HUES64 (cell line): ENCODE measurements at regions not wholly inside any gene's neighbourhood (a gene's known extent, or its start where the extent isn't known, plus 50 kb on each side); places are given as distances from the start of the nearest gene placed in this dataset.

Experiments used
- H3K27ac ChIP-seq: 2 replicates; pipeline ENCODE4 v1.7.0; 2013; ENCODE audit warnings: low read depth, low read length, inconsistent platforms
- H3K27me3 ChIP-seq: 2 replicates; pipeline ENCODE4 v1.6.1; 2013; ENCODE audit warnings: mild to moderate bottlenecking, low read length; ENCODE audit not compliant: insufficient read depth
- H3K36me3 ChIP-seq: 2 replicates; pipeline ENCODE4 v1.6.1; 2013; ENCODE audit warnings: mild to moderate bottlenecking, low read length; ENCODE audit not compliant: insufficient read depth
- H3K4me1 ChIP-seq: 2 replicates; pipeline ENCODE4 v1.6.1; 2013; ENCODE audit warnings: mild to moderate bottlenecking, low read length, moderate library complexity; ENCODE audit not compliant: insufficient read depth
- H3K4me3 ChIP-seq: 2 replicates; pipeline ENCODE4 v1.5.1; 2013; ENCODE audit warnings: mild to moderate bottlenecking, low read length, moderate library complexity
- H3K9ac ChIP-seq: 2 replicates; pipeline ENCODE4 v1.6.1; 2013; ENCODE audit warnings: mild to moderate bottlenecking, low read depth, low read length
- H3K9me3 ChIP-seq: 2 replicates; pipeline ENCODE4 v1.6.1; 2013; ENCODE audit warnings: low read depth, low read length; ENCODE audit not compliant: insufficient read depth
- WGBS: fragments of 150-250, 120-280 bp; methylation state at CpG from one replicate; pipeline ENCODE4 v1.1.7; 2013; ENCODE audit warnings: missing lambda C conversion rate; 5-methylcytosine and 5-hydroxymethylcytosine counted together

- no peak overlapping the region for H3K4me3 ChIP-seq
- H3K4me1 ChIP-seq = peaks cover 44% of the 10 kb centered on the region
- no peaks in the 10 kb centered on the region for H3K36me3 ChIP-seq
- H3K9ac ChIP-seq = no peak overlapping the region
- no peaks in the 10 kb centered on the region for H3K9me3 ChIP-seq
- 74% methylated on average over 4 of the region's 4 CpGs for WGBS
- no peak overlapping the region; the same call in 1 of the 2 replicates for H3K27ac ChIP-seq
- no peaks in the 10 kb centered on the region for H3K27me3 ChIP-seq
Measured at GRCh38 chr6:44671333-44671732, 283.8 kb downstream of the CDC5L start.

DNA sequence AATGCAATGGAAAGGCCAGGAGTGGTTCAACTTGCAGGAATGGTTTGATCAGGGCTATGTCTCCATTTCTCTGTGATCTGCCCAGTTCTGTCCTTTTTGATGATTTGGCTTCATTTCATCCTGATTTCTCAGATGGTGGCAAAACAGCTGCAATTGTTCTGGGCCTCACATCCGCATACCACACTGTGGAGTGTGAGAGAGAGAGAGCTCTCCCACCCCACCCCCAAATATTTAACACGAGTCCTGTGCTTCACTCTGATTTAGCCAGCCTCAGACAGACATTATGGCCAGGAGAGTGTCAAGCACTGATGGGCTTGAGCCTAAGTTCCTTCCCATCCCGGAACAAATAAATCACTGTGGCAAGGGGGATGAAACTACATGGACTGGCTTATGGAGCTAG lies 284.6 kb downstream of the CDC5L start:
- Histone ChIP-seq H3K36me3 (no peaks in the 10 kb centered on the region), H3K27me3 (no peaks in the 10 kb centered on the region), H3K4me3 (no peak overlapping the region), H3K9me3 (no peaks in the 10 kb centered on the region), H3K4me1 (peaks cover 36% of the 10 kb centered on the region), H3K27ac (no peak overlapping the region), H3K9ac (no peak overlapping the region)
- 83% methylated on average over 3 of the region's 3 CpGs for WGBS

DNA sequence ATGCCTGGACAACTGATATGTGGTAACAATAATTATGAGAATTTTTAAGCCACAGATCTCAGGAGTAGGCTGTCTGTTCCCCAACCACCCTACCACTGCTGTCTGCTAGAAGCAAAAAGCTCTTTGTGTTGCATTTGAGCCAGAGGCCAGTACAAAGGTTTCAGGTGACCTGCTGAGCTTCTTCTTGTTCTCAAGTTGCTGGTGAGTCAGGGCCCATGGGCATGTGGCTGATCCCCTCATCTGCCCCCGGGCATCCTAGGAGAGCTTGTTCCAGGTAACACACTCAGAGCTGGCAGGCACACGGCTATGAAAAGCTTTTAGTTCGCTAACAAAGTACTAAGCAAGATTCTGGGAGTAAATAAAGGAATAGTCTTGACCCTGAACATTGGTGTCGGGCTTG lies 285.3 kb downstream of the CDC5L start:
- Histone ChIP-seq H3K4me1 (peaks cover 28% of the 10 kb centered on the region), H3K36me3 (no peaks in the 10 kb centered on the region), H3K9ac (0 out of 2 replicates have a peak overlapping the region, but pooled peaks have one; percentile 0), H3K27ac (peak overlapping the region; percentile 56; the same call in 1 of the 2 replicates), H3K27me3 (no peaks in the 10 kb centered on the region), H3K4me3 (no peak overlapping the region), H3K9me3 (no peaks in the 10 kb centered on the region)
- WGBS = 78% methylated on average over 4 of the region's 4 CpGs

DNA sequence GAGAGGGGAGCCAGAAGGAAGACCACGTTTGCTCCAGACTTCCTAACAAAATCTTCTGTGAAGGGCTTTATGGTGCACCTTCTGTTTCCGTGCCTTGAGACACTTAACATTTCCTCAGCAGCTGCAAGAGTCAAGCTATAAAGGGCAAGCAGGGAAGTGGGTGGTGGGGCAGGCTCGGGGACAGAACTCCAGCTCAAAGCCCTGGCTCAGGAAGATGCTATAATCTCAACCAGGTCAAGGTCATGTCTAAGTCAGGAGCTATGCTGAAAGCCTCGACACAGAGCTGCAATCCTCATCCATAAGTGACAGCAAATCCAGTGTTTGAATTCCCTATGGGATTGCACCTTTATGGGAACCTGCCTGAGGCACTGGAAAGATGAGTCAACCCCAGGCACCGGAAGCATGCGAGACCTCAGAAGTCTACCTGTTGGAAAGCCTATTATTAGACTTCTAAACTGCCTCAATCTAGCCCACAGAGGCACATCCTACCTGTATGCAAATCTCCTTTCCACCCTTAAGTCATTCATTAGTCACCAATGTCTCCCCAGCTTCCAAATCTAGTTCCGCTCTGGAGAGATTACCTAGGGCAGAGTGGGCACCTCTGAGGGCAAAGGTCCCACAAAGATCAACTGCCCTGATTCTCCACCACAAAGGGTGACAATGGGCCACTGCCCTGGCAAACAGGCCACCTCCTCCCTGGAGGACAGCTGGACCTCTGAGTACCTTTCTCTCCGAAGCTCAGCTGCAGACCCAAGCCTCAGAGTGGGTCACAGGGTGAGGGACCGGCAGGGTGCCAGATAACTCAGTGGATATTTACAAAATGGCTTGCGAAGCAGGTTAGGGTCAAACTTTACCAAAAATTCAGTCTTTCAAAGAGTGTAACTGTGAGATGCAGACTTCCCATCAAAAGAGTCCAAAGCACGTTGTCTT lies 287.0 kb downstream of the CDC5L start:
- H3K9me3 ChIP-seq = no peaks in the 10 kb centered on the region
- H3K36me3 ChIP-seq = no peaks in the 10 kb centered on the region
- no peak overlapping the region for H3K4me3 ChIP-seq
- no peak overlapping the region for H3K27ac ChIP-seq
- no peak overlapping the region for H3K9ac ChIP-seq
- peaks cover 15% of the 10 kb centered on the region; the same call in 1 of the 2 replicates for H3K4me1 ChIP-seq
- no peaks in the 10 kb centered on the region for H3K27me3 ChIP-seq
- 87% methylated on average over 11 of the region's 11 CpGs for WGBS

DNA sequence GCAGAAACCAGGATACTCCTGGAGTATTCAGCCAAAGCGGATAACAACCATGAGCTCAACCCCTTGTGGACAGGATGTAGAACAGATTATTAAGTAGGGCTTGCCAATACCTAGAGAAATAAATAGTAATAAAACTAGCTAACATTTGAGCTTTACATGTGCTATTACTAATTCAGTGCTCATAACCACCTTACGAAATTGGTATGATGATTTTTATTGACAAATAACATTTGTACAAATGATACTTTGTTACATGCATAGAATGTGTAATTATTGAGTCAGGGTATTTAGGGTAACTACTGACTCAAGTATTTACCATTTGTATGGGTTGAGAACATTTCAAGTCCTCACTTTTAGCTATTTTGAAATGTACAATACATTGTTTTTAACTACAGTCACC lies 287.9 kb downstream of the CDC5L start:
- H3K4me3 ChIP-seq = no peak overlapping the region
- 100% methylated on average over 1 of the region's 2 CpGs for WGBS
- no peaks in the 10 kb centered on the region for H3K36me3 ChIP-seq
- no peaks in the 10 kb centered on the region for H3K9me3 ChIP-seq
- peaks cover 15% of the 10 kb centered on the region; the same call in 1 of the 2 replicates for H3K4me1 ChIP-seq
- H3K27me3 ChIP-seq = no peaks in the 10 kb centered on the region
- no peak overlapping the region for H3K27ac ChIP-seq
- no peak overlapping the region for H3K9ac ChIP-seq

DNA sequence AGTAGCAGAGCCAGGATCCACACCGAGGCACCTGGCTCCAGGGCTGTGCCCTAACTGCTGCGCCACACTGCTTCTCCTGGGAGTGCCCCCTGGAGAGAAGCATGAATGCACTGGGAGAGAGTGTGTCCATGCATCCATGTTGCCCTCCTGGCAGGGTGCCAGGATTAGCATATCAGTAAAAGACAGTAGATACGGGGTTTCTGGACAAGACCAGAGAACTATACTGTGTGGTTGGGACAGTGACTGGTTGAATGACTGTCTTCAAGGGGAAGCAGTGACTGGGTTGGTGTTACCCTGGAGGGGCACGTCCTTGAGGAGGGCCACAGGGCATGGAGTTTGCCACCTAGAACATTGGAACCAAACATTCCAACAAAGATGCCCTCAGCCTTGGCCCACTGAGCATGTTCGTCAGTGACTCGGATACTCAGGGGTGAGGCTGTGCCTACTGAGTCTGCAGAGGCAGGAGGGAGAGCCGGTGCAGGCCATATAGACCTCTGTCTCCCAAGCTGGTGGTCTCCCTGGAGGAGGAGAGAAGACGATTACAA lies 288.8 kb downstream of the CDC5L start:
- Histone ChIP-seq H3K9me3 (no peaks in the 10 kb centered on the region), H3K9ac (no peak overlapping the region), H3K27ac (no peak overlapping the region), H3K4me1 (peaks cover 11% of the 10 kb centered on the region; the same call in 1 of the 2 replicates), H3K27me3 (no peaks in the 10 kb centered on the region), H3K4me3 (no peak overlapping the region), H3K36me3 (no peaks in the 10 kb centered on the region)
- WGBS = 92% methylated on average over 8 of the region's 8 CpGs

DNA sequence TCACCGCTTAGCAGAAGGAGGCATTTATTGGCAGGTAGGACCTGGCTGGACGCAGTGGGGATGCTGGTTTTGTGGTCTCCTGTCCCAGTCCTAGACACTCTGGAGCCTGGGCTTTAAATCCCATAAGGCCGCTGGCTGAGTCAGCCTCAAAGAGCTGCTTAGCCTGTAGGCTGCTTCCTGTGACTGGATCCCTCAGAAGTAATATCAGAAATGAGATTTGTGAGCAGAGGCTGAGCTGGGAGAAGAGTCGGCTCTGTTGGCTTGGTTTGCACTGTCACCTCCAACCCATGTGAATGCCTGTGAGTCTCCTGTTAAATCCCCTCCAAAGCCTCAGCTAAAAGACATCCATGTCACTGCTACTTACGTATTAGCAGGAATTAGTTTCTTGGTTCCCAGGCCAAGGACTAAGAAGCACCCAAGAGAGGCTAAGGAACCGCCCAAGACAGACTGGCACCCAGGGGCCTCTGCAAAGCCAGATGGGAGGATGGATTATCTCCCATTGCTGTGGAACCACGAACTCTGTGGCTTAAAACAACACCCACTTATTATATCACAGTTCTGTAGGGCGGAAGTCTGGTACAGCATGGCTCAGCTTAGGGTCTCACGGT lies 289.4 kb downstream of the CDC5L start:
- H3K4me1 ChIP-seq = peaks cover 10% of the 10 kb centered on the region; the same call in 1 of the 2 replicates
- H3K27me3 ChIP-seq = no peaks in the 10 kb centered on the region
- H3K4me3 ChIP-seq = no peak overlapping the region
- H3K9ac ChIP-seq = no peak overlapping the region
- H3K9me3 ChIP-seq = no peaks in the 10 kb centered on the region
- WGBS = 92% methylated on average over 9 of the region's 9 CpGs
- H3K27ac ChIP-seq = no peak overlapping the region
- H3K36me3 ChIP-seq = no peaks in the 10 kb centered on the region

DNA sequence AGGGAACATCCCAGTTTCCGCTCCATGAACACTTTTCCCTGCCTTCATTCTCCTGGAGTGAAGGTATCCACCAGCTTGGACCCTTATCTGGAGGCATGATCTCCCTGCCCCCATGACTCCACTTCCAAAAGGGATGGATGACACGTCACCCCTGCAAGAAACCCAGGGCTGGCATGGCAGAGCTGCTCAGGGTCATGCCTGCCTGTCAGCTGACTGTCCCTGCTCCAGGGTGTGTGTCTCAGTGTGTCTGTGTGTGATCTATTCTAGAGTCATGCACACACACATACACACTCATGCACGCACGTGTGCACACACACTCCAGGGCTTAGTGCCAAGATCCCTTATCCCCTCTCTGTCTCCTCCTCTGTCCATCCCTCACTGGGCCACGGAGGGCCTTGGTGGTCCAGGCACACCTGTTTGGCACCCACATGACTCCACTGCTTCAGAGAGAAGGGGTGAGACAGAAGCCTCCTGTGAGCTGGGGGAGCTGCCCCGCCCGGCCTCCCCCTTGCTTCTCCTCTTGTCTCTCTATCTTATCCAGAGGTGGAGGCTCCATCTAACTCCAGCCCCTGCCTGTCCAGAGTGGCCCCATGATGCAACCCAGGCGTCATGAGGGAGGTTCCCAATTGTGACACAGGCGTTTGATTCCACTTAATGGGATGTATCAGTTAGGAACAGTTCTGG lies 290.9 kb downstream of the CDC5L start:
- Histone ChIP-seq H3K4me3 (no peak overlapping the region), H3K9ac (no peak overlapping the region), H3K4me1 (no peaks in the 10 kb centered on the region), H3K36me3 (no peaks in the 10 kb centered on the region), H3K27ac (no peak overlapping the region), H3K9me3 (no peaks in the 10 kb centered on the region), H3K27me3 (no peaks in the 10 kb centered on the region)
- WGBS = 92% methylated on average over 9 of the region's 9 CpGs

DNA sequence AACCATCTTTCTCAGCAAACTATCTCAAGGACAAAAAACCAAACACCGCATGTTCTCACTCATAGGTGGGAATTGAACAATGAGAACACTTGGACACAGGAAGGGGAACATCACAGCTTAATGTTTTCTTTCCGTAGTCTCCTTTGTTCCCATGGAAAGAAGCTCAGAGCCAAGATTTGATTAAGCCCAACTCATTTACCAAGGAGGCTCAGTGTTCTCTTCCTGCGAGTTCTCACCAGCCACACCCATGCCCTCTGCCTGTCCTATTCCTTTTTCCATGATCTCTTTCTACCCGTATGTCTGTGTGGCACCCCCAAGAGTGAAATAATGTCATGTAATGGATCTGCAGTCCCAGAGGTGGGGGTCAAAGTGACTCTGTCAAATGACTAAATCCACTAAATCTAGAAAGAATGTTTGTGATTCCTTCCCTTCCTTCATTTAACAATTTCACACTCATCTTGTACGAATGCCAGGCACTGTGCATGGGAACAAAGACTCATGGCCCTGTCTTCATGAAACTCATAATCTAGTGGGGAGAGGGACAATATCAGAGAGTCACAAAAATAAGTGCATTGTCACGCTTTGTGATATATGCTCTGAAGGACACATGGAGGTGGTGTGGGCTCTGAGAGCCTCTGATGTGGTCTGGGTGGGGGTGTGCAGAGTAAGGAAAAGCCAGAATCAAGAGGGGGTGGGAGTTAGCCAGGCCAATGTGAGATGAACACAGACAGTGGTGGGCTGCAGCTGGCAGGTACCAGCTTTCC lies 292.1 kb downstream of the CDC5L start:
- Histone ChIP-seq H3K27me3 (no peaks in the 10 kb centered on the region), H3K4me1 (no peaks in the 10 kb centered on the region)
- WGBS = 84% methylated on average over 6 of the region's 6 CpGs

DNA sequence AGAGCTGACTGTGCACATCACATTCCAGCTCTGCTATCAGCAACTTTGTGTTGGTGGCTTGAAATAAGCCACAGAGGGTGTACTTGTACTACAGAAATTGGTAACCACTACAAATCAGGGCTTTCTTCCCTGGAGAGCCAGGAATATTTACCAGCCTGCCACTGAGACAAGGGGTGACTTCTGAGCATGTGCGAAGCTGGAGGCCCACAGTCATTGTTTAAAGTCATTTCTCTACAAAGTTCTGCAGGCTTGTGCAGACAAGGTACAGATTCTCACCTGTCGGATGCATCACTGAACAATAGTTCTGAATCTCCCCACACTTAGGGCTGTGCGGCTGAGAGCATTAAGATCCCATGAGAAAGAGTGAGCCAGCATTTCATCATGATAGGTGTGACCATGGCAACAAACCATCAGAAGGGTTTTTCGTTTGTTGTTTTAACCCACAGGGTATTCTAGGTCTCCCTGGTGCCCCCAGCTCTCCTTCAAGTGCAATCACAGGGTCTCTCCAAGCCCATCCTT lies 292.8 kb downstream of the CDC5L start:
- Histone ChIP-seq H3K27me3 (no peaks in the 10 kb centered on the region), H3K36me3 (no peaks in the 10 kb centered on the region), H3K4me3 (no peak overlapping the region), H3K9ac (no peak overlapping the region), H3K4me1 (no peaks in the 10 kb centered on the region), H3K27ac (no peak overlapping the region), H3K9me3 (no peaks in the 10 kb centered on the region)
- WGBS = 94% methylated on average over 4 of the region's 4 CpGs

More for the DNA sequence above, 292.1 kb downstream of the CDC5L start:
- no peaks in the 10 kb centered on the region for H3K36me3 ChIP-seq
- H3K9ac ChIP-seq = no peak overlapping the region
- H3K4me3 ChIP-seq = no peak overlapping the region
- no peak overlapping the region for H3K27ac ChIP-seq
- H3K9me3 ChIP-seq = no peaks in the 10 kb centered on the region
